GM21576 (cell line): ENCODE measurements at regions not wholly inside any gene's neighbourhood (a gene's known extent, or its start where the extent isn't known, plus 50 kb on each side); places are given as distances from the start of the nearest gene placed in this dataset.

ENCODE experiments used
- ATAC-seq: cut with Tn5 transposase; IDR thresholded peaks from one replicate; pipeline ENCODE4 v1.9.1; 2021; ENCODE audit warnings: mild to moderate bottlenecking, moderate library complexity; ENCODE audit not compliant: unreplicated experiment

- ATAC-seq = no peak
Observed at GRCh38 chr12:25819691-25820090, 138.8 kb upstream of the RASSF8 start.

- ATAC-seq = no peak
Observed at GRCh38 chr12:25822281-25822680, 136.2 kb upstream of the RASSF8 start.

- ATAC-seq = no peak
Observed at GRCh38 chr12:25824734-25825133, 133.7 kb upstream of the RASSF8 start.

- no peak for ATAC-seq
Observed at GRCh38 chr12:25825446-25825845, 133.0 kb upstream of the RASSF8 start.

- ATAC-seq = no peak
Observed at GRCh38 chr12:25827141-25827540, 131.3 kb upstream of the RASSF8 start.

- ATAC-seq = no peak
Observed at GRCh38 chr12:25827747-25828146, 130.7 kb upstream of the RASSF8 start.

- ATAC-seq = no peak
Observed at GRCh38 chr12:25828188-25828587, 130.3 kb upstream of the RASSF8 start.

GRCh38 chr12:25829192-25829591, 129.3 kb upstream of the RASSF8 start:
- ATAC-seq = no peak

GRCh38 chr12:25830456-25830855, 128.0 kb upstream of the RASSF8 start:
- ATAC-seq = no peak

- no peak for ATAC-seq
Observed at GRCh38 chr12:25833657-25834056, 124.8 kb upstream of the RASSF8 start.

GRCh38 chr12:25835385-25835784, 123.1 kb upstream of the RASSF8 start:
- no peak for ATAC-seq

GRCh38 chr12:25838007-25838406, 120.5 kb upstream of the RASSF8 start:
- ATAC-seq = no peak

- no peak for ATAC-seq
Observed at GRCh38 chr12:25839470-25839869, 119.0 kb upstream of the RASSF8 start.

GRCh38 chr12:25840678-25841465, 117.6 kb upstream of the RASSF8 start:
- ATAC-seq = no peak

GRCh38 chr12:25842254-25842653, 116.2 kb upstream of the RASSF8 start:
- ATAC-seq = no peak

- ATAC-seq = no peak
Observed at GRCh38 chr12:25843976-25844375, 114.5 kb upstream of the RASSF8 start.

- ATAC-seq = no peak
Observed at GRCh38 chr12:25845415-25845814, 113.1 kb upstream of the RASSF8 start.

- ATAC-seq = no peak
Observed at GRCh38 chr12:25852792-25853191, 105.7 kb upstream of the RASSF8 start.

GRCh38 chr12:25853316-25854095, 105.0 kb upstream of the RASSF8 start:
- ATAC-seq = no peak

- ATAC-seq = no peak
Observed at GRCh38 chr12:25854991-25855390, 103.5 kb upstream of the RASSF8 start.

- ATAC-seq = no peak
Observed at GRCh38 chr12:25855716-25856115, 102.8 kb upstream of the RASSF8 start.

- ATAC-seq = no peak
Observed at GRCh38 chr12:25859976-25860375, 98.5 kb upstream of the RASSF8 start.
